ENCODE measurements at regions not wholly inside any gene's neighbourhood (a gene's known extent, or its start where the extent isn't known, plus 50 kb on each side); places are given as distances from the start of the nearest gene placed in this dataset.

DNA sequence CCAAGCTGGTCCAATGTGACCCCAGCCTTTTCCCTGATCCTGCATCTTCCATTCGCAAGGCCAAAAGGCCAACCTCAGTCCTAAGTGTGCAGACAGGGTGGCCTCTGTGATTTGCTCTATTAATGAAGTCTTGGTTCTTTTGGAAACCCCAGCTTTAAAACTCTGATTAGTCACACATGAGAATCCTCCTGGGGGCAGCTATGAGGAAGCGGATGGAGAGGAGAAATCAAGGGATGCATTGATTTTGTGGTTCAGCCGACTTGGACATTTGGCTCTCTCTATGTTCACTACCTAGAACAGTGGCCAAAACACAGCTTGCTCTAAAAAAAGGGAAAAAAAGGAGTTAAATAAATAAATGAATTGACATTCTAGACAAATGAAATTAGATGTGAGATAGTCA is 98.6 kb upstream of the USP47 start:
- TF ChIP-seq CTCF (IDR thresholded peaks at IDR 0.05; ENCODE audit: low read depth, low read length) (no peak), POLR2A (IDR thresholded peaks at IDR 0.05; ENCODE audit: extremely low read depth, insufficient read length) (no peak), MYC (IDR thresholded peaks at IDR 0.05; ENCODE audit: low read depth, low read length) (no peak)
- TF ChIP-seq, protein P1, sequence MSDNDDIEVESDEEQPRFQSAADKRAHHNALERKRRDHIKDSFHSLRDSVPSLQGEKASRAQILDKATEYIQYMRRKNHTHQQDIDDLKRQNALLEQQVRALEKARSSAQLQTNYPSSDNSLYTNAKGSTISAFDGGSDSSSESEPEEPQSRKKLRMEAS (IDR thresholded peaks at IDR 0.05; ENCODE audit: low read depth, low read length) = no peak
- no peak overlapping the region for H3K4me3 ChIP-seq (ENCODE audit: low read depth, low read length)
- no peak for DNase-seq (ENCODE audit: low read depth)

DNA sequence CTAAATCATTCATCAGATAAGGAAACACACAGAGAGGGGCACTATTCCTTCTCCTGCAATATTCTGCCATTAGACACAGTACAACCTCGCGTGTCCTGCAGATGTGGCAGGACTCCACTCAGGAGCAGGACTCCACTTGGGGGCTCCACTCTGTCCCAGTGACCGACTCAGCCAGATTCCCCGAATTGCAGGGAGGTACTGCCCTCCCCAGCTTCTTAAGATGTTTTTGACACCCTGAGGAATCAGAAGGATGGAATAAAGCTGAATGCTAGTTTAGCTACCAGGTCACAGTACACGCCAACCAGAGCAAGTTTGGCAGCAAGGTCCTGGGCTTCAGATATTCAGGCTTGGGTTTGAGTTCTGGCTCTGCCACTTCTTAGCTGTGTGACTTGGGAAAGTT is 99.3 kb upstream of the USP47 start:
- no peak overlapping the region for H3K4me3 ChIP-seq (ENCODE audit: low read depth, low read length)
- no peak for DNase-seq (ENCODE audit: low read depth)
- TF ChIP-seq, protein P1 (IDR thresholded peaks at IDR 0.05; ENCODE audit: low read depth, low read length) = no peak
- TF ChIP-seq CTCF (IDR thresholded peaks at IDR 0.05; ENCODE audit: low read depth, low read length) (no peak), MYC (IDR thresholded peaks at IDR 0.05; ENCODE audit: low read depth, low read length) (no peak), POLR2A (IDR thresholded peaks at IDR 0.05; ENCODE audit: extremely low read depth, insufficient read length) (no peak)

- TF ChIP-seq, protein P1 (IDR thresholded peaks at IDR 0.05; ENCODE audit: low read depth, low read length) = no peak
- TF ChIP-seq CTCF (IDR thresholded peaks at IDR 0.05; ENCODE audit: low read depth, low read length) = no peak
- no peak for TF ChIP-seq MYC (IDR thresholded peaks at IDR 0.05; ENCODE audit: low read depth, low read length)
- no peak for TF ChIP-seq POLR2A (IDR thresholded peaks at IDR 0.05; ENCODE audit: extremely low read depth, insufficient read length)
- DNase-seq (ENCODE audit: low read depth) = no peak
These were observed 100.9 kb upstream of the USP47 start for GRCh38 chr11:11740836-11741235.

GRCh38 chr11:11740073-11740702 is 101.6 kb upstream of the USP47 start:
- no peak for DNase-seq (ENCODE audit: low read depth)
- no peak overlapping the region for H3K4me3 ChIP-seq (ENCODE audit: low read depth, low read length)
- no peak for TF ChIP-seq MYC (IDR thresholded peaks at IDR 0.05; ENCODE audit: low read depth, low read length)
- no peak for TF ChIP-seq CTCF (IDR thresholded peaks at IDR 0.05; ENCODE audit: low read depth, low read length)
- TF ChIP-seq, protein P1 (IDR thresholded peaks at IDR 0.05; ENCODE audit: low read depth, low read length) = no peak
- no peak for TF ChIP-seq POLR2A (IDR thresholded peaks at IDR 0.05; ENCODE audit: extremely low read depth, insufficient read length)

More at GRCh38 chr11:11740836-11741235, 100.9 kb upstream of the USP47 start:
- H3K4me3 ChIP-seq (ENCODE audit: low read depth, low read length) = no peak overlapping the region

DNA sequence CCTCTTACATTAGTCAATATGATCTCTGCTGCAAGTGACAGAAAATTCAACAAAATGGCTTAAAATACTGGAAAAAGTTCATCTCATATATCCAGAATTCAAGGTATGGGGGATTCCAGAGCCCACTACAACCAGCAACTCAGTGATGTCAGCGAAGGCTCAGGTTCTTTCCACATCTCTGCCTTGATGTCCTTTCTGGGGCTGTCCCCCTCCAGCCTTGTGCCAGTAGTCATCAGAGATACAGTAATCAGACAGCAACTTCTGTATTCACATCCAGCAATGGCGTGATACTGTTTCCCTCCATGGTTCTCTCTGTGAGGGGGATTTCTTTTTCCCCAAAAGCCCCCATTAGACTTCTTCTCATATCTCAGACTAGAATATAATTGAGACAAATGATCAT is 103.4 kb upstream of the USP47 start:
- DNase-seq (ENCODE audit: low read depth) = no peak
- no peak overlapping the region for H3K4me3 ChIP-seq (ENCODE audit: low read depth, low read length)
- TF ChIP-seq, protein P1 (IDR thresholded peaks at IDR 0.05; ENCODE audit: low read depth, low read length) = no peak
- no peak for TF ChIP-seq MYC (IDR thresholded peaks at IDR 0.05; ENCODE audit: low read depth, low read length)
- TF ChIP-seq POLR2A (IDR thresholded peaks at IDR 0.05; ENCODE audit: extremely low read depth, insufficient read length) = no peak
- TF ChIP-seq CTCF (IDR thresholded peaks at IDR 0.05; ENCODE audit: low read depth, low read length) = no peak
